Femur (tissue), 1 donor: ENCODE measurements at regions not wholly inside any gene's neighbourhood (a gene's known extent, or its start where the extent isn't known, plus 50 kb on each side); places are given as distances from the start of the nearest gene placed in this dataset.

Source experiments
- DNase-seq: peaks from one replicate; pipeline ENCODE4 v3.0.0-alpha.2; 2017

GRCh38 chr17:73694491-73694890, 50.2 kb upstream of the SDK2 start:
- no peak for DNase-seq

- no peak for DNase-seq
Observed at GRCh38 chr17:73695035-73695738, 50.9 kb upstream of the SDK2 start.

- no peak for DNase-seq
Observed at GRCh38 chr17:73696251-73696650, 52.0 kb upstream of the SDK2 start.

GRCh38 chr17:73697872-73698271, 53.6 kb upstream of the SDK2 start:
- no peak for DNase-seq

- DNase-seq = no peak
Observed at GRCh38 chr17:73698966-73699365, 54.7 kb upstream of the SDK2 start.

- DNase-seq = no peak
Observed at GRCh38 chr17:73701701-73702100, 57.5 kb upstream of the SDK2 start.

GRCh38 chr17:73703192-73703591, 58.9 kb upstream of the SDK2 start:
- DNase-seq = no peak

GRCh38 chr17:73703917-73704316, 59.7 kb upstream of the SDK2 start:
- no peak for DNase-seq

GRCh38 chr17:73705594-73705993, 61.3 kb upstream of the SDK2 start:
- DNase-seq = peak; percentile 40

- DNase-seq = no peak
Observed at GRCh38 chr17:73706428-73706827, 62.2 kb upstream of the SDK2 start.

GRCh38 chr17:73706858-73707257, 62.6 kb upstream of the SDK2 start:
- DNase-seq = no peak

GRCh38 chr17:73707358-73707757, 63.1 kb upstream of the SDK2 start:
- no peak for DNase-seq

- peak; percentile 76 for DNase-seq
Observed at GRCh38 chr17:73710095-73710592, 65.9 kb upstream of the SDK2 start.

GRCh38 chr17:73711184-73711583, 66.9 kb upstream of the SDK2 start:
- DNase-seq = no peak

GRCh38 chr17:73711916-73712315, 67.7 kb upstream of the SDK2 start:
- DNase-seq = no peak

- DNase-seq = no peak
Observed at GRCh38 chr17:73713136-73713535, 68.9 kb upstream of the SDK2 start.

- no peak for DNase-seq
Observed at GRCh38 chr17:73715769-73716168, 71.5 kb upstream of the SDK2 start.

- DNase-seq = no peak
Observed at GRCh38 chr17:73717690-73718089, 73.4 kb upstream of the SDK2 start.

- DNase-seq = no peak
Observed at GRCh38 chr17:73718362-73718761, 74.1 kb upstream of the SDK2 start.

GRCh38 chr17:73718912-73719311, 74.7 kb upstream of the SDK2 start:
- no peak for DNase-seq

GRCh38 chr17:73719588-73720071, 75.4 kb upstream of the SDK2 start:
- peak; percentile 71 for DNase-seq

- DNase-seq = no peak
Observed at GRCh38 chr17:73720187-73720834, 76.1 kb upstream of the SDK2 start.

- DNase-seq = no peak
Observed at GRCh38 chr17:73722165-73722564, 77.9 kb upstream of the SDK2 start.

- no peak for DNase-seq
Observed at GRCh38 chr17:73723317-73723716, 79.1 kb upstream of the SDK2 start.
